Parathyroid adenoma (tissue), 2 donors: ENCODE measurements at regions not wholly inside any gene's neighbourhood (a gene's known extent, or its start where the extent isn't known, plus 50 kb on each side); places are given as distances from the start of the nearest gene placed in this dataset.

Experiments
- H2AFZ ChIP-seq: fragments of 300-600 bp; sonication (generic); one replicate; pipeline ENCODE4 v1.7.0; 2017; ENCODE audit warnings: antibody characterized with exemption, mild to moderate bottlenecking
- H3K27ac ChIP-seq: fragments of 300-600 bp; sonication (generic); one replicate; pipeline ENCODE4 v1.7.0; 2017
- H3K27me3 ChIP-seq: fragments of 300-600 bp; sonication (generic); one replicate; pipeline ENCODE4 v1.7.0; 2017; ENCODE audit warnings: low read length; ENCODE audit not compliant: control insufficient read depth, insufficient read depth
- H3K36me3 ChIP-seq: fragments of 300-600 bp; sonication (generic); one replicate; pipeline ENCODE4 v1.7.0; 2017; ENCODE audit warnings: low read length; ENCODE audit not compliant: control insufficient read depth, insufficient read depth
- H3K4me1 ChIP-seq: fragments of 300-600 bp; sonication (generic); one replicate; pipeline ENCODE4 v1.7.0; 2017; ENCODE audit warnings: control low read depth
- H3K4me2 ChIP-seq: fragments of 300-600 bp; sonication (generic); one replicate; pipeline ENCODE4 v1.7.0; 2017; ENCODE audit warnings: low read length
- H3K4me3 ChIP-seq: fragments of 300-600 bp; sonication (generic); one replicate; pipeline ENCODE4 v1.7.0; 2017; ENCODE audit warnings: low read depth, low read length
- H3K79me2 ChIP-seq: fragments of 300-600 bp; sonication (generic); one replicate; pipeline ENCODE4 v1.7.0; 2017; ENCODE audit warnings: control low read depth
- H3K9ac ChIP-seq: fragments of 300-600 bp; sonication (generic); one replicate; pipeline ENCODE4 v1.7.0; 2017; ENCODE audit warnings: mild to moderate bottlenecking
- H3K9me3 ChIP-seq: fragments of 300-600 bp; sonication (generic); one replicate; pipeline ENCODE4 v1.7.0; 2017; ENCODE audit warnings: low read length; ENCODE audit not compliant: control insufficient read depth
- CTCF ChIP-seq: fragments of 300-600 bp; sonication (generic); IDR thresholded peaks from one replicate; pipeline ENCODE4 v1.7.0; 2017; ENCODE audit warnings: antibody characterized with exemption, mild to moderate bottlenecking
- donor health status: primary hyperparathyroidism.

DNA sequence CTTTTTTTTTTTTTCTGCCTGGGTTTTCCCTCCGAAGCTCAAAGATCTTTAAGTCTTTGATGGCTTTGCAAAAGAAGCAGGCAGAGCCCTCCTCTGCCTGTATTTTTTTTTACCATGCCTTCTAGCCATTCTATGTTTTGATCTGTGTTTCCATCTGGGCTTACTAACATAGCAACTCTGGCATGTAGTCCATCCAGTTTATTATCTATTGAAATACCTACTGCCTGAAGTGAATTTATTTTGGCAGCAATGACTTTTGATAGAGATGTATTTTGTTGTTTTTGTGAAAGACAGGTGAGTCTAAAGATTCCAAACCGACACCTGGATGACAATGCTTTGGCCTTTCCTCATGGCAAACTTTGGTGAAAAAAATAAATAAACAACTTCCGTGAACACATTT lies 1157.7 kb upstream of the MAP3K7 start:
- no peak overlapping the region for H3K4me2 ChIP-seq

GRCh38 chr6:91743756-91744155 lies 1156.9 kb upstream of the MAP3K7 start:
- no peak overlapping the region for H2AFZ ChIP-seq

More for the DNA sequence above, 1157.7 kb upstream of the MAP3K7 start:
- no peaks in the 10 kb centered on the region for H3K79me2 ChIP-seq
- no peak overlapping the region for H2AFZ ChIP-seq
- H3K36me3 ChIP-seq: no peaks in the 10 kb centered on the region
- H3K27me3 ChIP-seq: no peaks in the 10 kb centered on the region
- H3K27ac ChIP-seq: no peak overlapping the region
- no peaks in the 10 kb centered on the region for H3K9me3 ChIP-seq
- H3K4me1 ChIP-seq: no peaks in the 10 kb centered on the region
- H3K4me3 ChIP-seq: no peak overlapping the region
- H3K9ac ChIP-seq: no peak overlapping the region
- TF ChIP-seq CTCF: no peak

DNA sequence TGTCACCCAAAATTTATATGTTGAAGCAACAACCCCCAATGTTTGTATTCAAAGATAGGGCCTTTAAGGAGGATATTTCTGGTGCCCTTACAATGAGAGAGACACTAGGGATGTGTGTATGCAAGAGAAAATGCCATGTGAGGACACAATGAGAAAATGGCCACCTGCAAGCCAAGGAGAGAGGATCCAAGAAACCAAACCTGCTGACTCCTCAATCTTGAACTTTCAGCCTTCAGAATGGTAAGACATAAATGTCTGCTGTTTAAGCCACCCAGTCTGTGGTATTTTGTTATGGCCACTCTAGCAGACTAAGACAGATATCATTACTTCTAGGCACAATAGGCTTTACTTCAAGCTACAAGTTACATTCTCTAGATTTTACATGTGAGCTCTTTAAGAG lies 1145.1 kb upstream of the MAP3K7 start:
- H3K36me3 ChIP-seq: no peaks in the 10 kb centered on the region
- H3K4me3 ChIP-seq: no peak overlapping the region
- no peaks in the 10 kb centered on the region for H3K9me3 ChIP-seq
- H3K27ac ChIP-seq: no peak overlapping the region
- H3K27me3 ChIP-seq: no peaks in the 10 kb centered on the region
- no peak overlapping the region for H3K4me2 ChIP-seq
- H3K79me2 ChIP-seq: no peaks in the 10 kb centered on the region
- no peaks in the 10 kb centered on the region for H3K4me1 ChIP-seq
- TF ChIP-seq CTCF: no peak
- no peak overlapping the region for H2AFZ ChIP-seq
- no peak overlapping the region for H3K9ac ChIP-seq

More at GRCh38 chr6:91743756-91744155, 1156.9 kb upstream of the MAP3K7 start:
- no peak overlapping the region for H3K27ac ChIP-seq
- H3K9ac ChIP-seq: no peak overlapping the region
- no peaks in the 10 kb centered on the region for H3K27me3 ChIP-seq
- TF ChIP-seq CTCF: no peak
- H3K4me3 ChIP-seq: no peak overlapping the region
- H3K4me1 ChIP-seq: no peaks in the 10 kb centered on the region
- no peaks in the 10 kb centered on the region for H3K36me3 ChIP-seq
- H3K9me3 ChIP-seq: no peaks in the 10 kb centered on the region
- H3K79me2 ChIP-seq: no peaks in the 10 kb centered on the region
- H3K4me2 ChIP-seq: no peak overlapping the region

DNA sequence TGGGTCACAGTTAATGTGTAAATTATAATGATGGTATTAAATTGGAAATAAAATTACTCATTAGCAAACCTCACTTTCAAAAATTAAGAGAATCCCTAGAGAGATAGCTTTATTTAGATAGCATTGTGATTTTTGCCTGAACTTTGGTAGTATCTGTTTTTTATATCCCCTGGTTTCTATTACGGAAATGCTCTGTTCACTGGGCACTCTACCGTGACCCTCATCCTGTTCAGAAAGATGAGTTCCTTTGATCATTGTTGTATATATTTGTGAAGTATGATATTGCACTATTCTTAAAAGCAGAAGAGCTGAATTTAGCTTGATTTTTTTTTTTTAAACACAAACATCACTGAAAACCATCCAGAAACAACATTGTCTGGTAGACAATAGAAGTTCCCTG lies 1143.8 kb upstream of the MAP3K7 start:
- Histone ChIP-seq H3K4me3 (no peak overlapping the region), H3K4me2 (no peak overlapping the region), H3K27ac (no peak overlapping the region), H3K27me3 (no peaks in the 10 kb centered on the region), H3K9me3 (no peaks in the 10 kb centered on the region), H3K36me3 (no peaks in the 10 kb centered on the region), H3K79me2 (no peaks in the 10 kb centered on the region), H3K9ac (no peak overlapping the region), H2AFZ (no peak overlapping the region), H3K4me1 (no peaks in the 10 kb centered on the region)
- no peak for TF ChIP-seq CTCF

DNA sequence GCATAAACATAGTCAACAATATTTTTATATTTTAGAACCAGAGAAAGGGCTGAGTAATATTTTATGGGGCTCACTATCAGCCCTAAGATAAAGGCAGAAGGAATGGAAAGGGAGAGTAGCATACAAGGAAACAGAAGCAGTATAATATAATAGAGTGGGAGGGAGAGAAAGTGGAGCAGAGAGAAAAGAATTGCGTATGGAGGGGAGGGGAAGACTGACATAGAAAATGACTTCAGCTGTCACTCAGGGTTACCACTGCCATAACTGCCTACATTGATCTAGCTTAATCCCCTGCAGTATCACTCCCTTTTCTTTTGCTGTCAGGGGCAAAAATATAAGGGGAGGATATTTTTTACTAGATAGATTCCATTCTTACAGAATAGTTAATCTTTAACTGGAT lies 1133.5 kb upstream of the MAP3K7 start:
- H3K9ac ChIP-seq: no peak overlapping the region
- no peak overlapping the region for H3K4me2 ChIP-seq
- no peaks in the 10 kb centered on the region for H3K9me3 ChIP-seq
- no peaks in the 10 kb centered on the region for H3K27me3 ChIP-seq
- H3K36me3 ChIP-seq: no peaks in the 10 kb centered on the region
- no peak overlapping the region for H3K4me3 ChIP-seq
- no peak overlapping the region for H2AFZ ChIP-seq
- no peak overlapping the region for H3K27ac ChIP-seq
- no peaks in the 10 kb centered on the region for H3K4me1 ChIP-seq
- H3K79me2 ChIP-seq: no peaks in the 10 kb centered on the region
- no peak for TF ChIP-seq CTCF
